ENCODE measurements at regions not wholly inside any gene's neighbourhood (a gene's known extent, or its start where the extent isn't known, plus 50 kb on each side); places are given as distances from the start of the nearest gene placed in this dataset.

DNA sequence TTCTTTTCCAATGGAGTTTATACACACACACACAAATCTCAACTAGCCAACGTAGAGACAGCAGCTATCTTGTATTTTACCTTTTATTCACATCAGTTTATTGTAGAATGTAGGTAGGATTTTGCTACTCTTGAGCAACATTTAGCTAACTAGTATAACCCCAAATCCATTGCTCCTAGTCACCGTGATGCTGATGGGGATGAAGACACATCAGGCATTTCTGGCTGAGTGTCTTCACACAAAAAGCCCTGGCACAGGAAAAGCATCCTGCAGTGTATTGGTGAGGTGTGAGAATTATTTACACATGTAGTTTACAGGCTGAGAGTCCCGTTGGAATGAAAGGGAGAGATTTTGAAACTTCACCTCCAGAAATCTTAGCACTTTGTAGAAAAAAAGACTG is 65.9 kb upstream of the FBXL4 start:
- TF ChIP-seq CTCF (IDR thresholded peaks at IDR 0.05) = no peak
- TF ChIP-seq POLR2A (IDR thresholded peaks at IDR 0.05) = no peak

Measured in stomach (tissue), 4 donors.